Endodermal cell (in vitro differentiated cells): ENCODE measurements at regions not wholly inside any gene's neighbourhood (a gene's known extent, or its start where the extent isn't known, plus 50 kb on each side); places are given as distances from the start of the nearest gene placed in this dataset.

Source experiments
- DNase-seq: peaks from one replicate; pipeline ENCODE4 v3.0.0-alpha.2; 2017
- H3K27ac ChIP-seq: 2 replicates; pipeline ENCODE4 v1.5.1; 2013; ENCODE audit warnings: mild to moderate bottlenecking, low read depth, low read length, moderate library complexity
- H3K27me3 ChIP-seq: 2 replicates; pipeline ENCODE4 v1.6.1; 2013; ENCODE audit warnings: mild to moderate bottlenecking, low read length, moderate library complexity; ENCODE audit not compliant: insufficient read depth, control insufficient read depth, poor library complexity, severe bottlenecking
- H3K36me3 ChIP-seq: 2 replicates; pipeline ENCODE4 v1.7.0; 2013; ENCODE audit warnings: mild to moderate bottlenecking, low read length, moderate library complexity; ENCODE audit not compliant: control insufficient read depth, insufficient read depth
- H3K4me1 ChIP-seq: one replicate; pipeline ENCODE4 v1.7.0; 2013; ENCODE audit warnings: low read length; ENCODE audit not compliant: control insufficient read depth, insufficient read depth
- H3K4me3 ChIP-seq: 2 replicates; pipeline ENCODE4 v1.5.1; 2013; ENCODE audit warnings: mild to moderate bottlenecking, low read length, moderate library complexity
- H3K9ac ChIP-seq: 2 replicates; pipeline ENCODE4 v1.6.1; 2013; ENCODE audit warnings: mild to moderate bottlenecking, low read length, moderate library complexity; ENCODE audit not compliant: poor library complexity, severe bottlenecking; ENCODE audit errors: extremely low read depth
- H3K9me3 ChIP-seq: 2 replicates; pipeline ENCODE4 v1.6.1; 2013; ENCODE audit warnings: mild to moderate bottlenecking, low read length, moderate library complexity; ENCODE audit not compliant: control insufficient read depth
- H3K27ac Mint-ChIP-seq: 2 replicates; pipeline ENCODE4 v1.8.0; 2020; ENCODE audit warnings: mixed read lengths
- H3K27me3 Mint-ChIP-seq: 2 replicates; pipeline ENCODE4 v1.8.0; 2021; ENCODE audit warnings: mild to moderate bottlenecking, mixed read lengths; ENCODE audit not compliant: insufficient read depth
- H3K36me3 Mint-ChIP-seq: 2 replicates; pipeline ENCODE4 v1.8.0; 2020; ENCODE audit warnings: low read depth, mixed read lengths
- H3K4me1 Mint-ChIP-seq: 2 replicates; pipeline ENCODE4 v1.8.0; 2020; ENCODE audit warnings: mixed read lengths
- H3K4me3 Mint-ChIP-seq: 2 replicates; pipeline ENCODE4 v1.8.0; 2020; ENCODE audit warnings: mild to moderate bottlenecking, moderate library complexity, mixed read lengths
- H3K9me3 Mint-ChIP-seq: 2 replicates; pipeline ENCODE4 v1.8.0; 2020; ENCODE audit warnings: mild to moderate bottlenecking, mixed read lengths
- CTCF ChIP-seq: fragments of 200-600 bp; sonication (generic); conservative IDR thresholded peaks from 2 replicates; pipeline ENCODE4 v1.5.0; 2021; ENCODE audit warnings: antibody characterized with exemption, mild to moderate bottlenecking
- WGBS, 2 experiments: methylation state at CpG; one replicate each; pipeline versions ENCODE4 v1.1.5 to v1.1.7; 2013; ENCODE audit warnings: missing lambda C conversion rate in 2 of 2, mixed read lengths in 1 of 2; ENCODE audit not compliant: insufficient coverage in 1 of 2, insufficient read length in 1 of 2; 5-methylcytosine and 5-hydroxymethylcytosine counted together

GRCh38 chr22:48173773-48174160 is 1411.3 kb downstream of the TBC1D22A start:
- WGBS, 2 experiments, result 86 to 90% methylated on average over 7 of the region's 7 CpGs
- DNase-seq, result no peak
- Histone ChIP-seq H3K4me3 (no peak overlapping the region), H3K9ac (no peak overlapping the region), H3K9me3 (no peaks in the 10 kb centered on the region), H3K27ac (no peak overlapping the region), H3K4me1 (no peaks in the 10 kb centered on the region), H3K36me3 (no peaks in the 10 kb centered on the region), H3K27me3 (peaks cover 4% of the 10 kb centered on the region)
- Mint-ChIP-seq H3K4me3 (no peak overlapping the region), H3K36me3 (no peaks in the 10 kb centered on the region), H3K27me3 (peaks cover 2% of the 10 kb centered on the region), H3K4me1 (no peaks in the 10 kb centered on the region), H3K9me3 (no peaks in the 10 kb centered on the region), H3K27ac (no peak overlapping the region)
- TF ChIP-seq CTCF, result no peak

GRCh38 chr22:48173061-48173772 is 1410.8 kb downstream of the TBC1D22A start:
- 88 to 97% methylated on average over 13 to 19 of the region's 19 CpGs for WGBS, 2 experiments
- no peak for TF ChIP-seq CTCF
- H3K4me1 Mint-ChIP-seq, result no peaks in the 10 kb centered on the region

GRCh38 chr22:48171271-48171691 is 1408.8 kb downstream of the TBC1D22A start:
- H3K9ac ChIP-seq, result no peak overlapping the region
- Mint-ChIP-seq H3K36me3 (no peaks in the 10 kb centered on the region), H3K4me3 (no peak overlapping the region), H3K27me3 (no peaks in the 10 kb centered on the region), H3K4me1 (no peaks in the 10 kb centered on the region), H3K9me3 (no peaks in the 10 kb centered on the region), H3K27ac (no peak overlapping the region)
- no peaks in the 10 kb centered on the region for H3K36me3 ChIP-seq
- no peak for TF ChIP-seq CTCF
- H3K4me1 ChIP-seq, result no peaks in the 10 kb centered on the region
- peaks cover 4% of the 10 kb centered on the region for H3K27me3 ChIP-seq
- 62 to 71% methylated on average over 4 to 7 of the region's 7 CpGs for WGBS, 2 experiments
- H3K4me3 ChIP-seq, result no peak overlapping the region
- peak; percentile 74 for DNase-seq
- H3K9me3 ChIP-seq, result no peaks in the 10 kb centered on the region
- no peak overlapping the region for H3K27ac ChIP-seq

More at GRCh38 chr22:48173061-48173772, 1410.8 kb downstream of the TBC1D22A start:
- H3K27me3 ChIP-seq, result peaks cover 4% of the 10 kb centered on the region
- DNase-seq, result no peak
- no peaks in the 10 kb centered on the region for H3K4me1 ChIP-seq
- H3K27ac ChIP-seq, result no peak overlapping the region
- Mint-ChIP-seq H3K4me3 (no peak overlapping the region), H3K27me3 (no peaks in the 10 kb centered on the region), H3K9me3 (no peaks in the 10 kb centered on the region), H3K27ac (no peak overlapping the region), H3K36me3 (no peaks in the 10 kb centered on the region)
- H3K4me3 ChIP-seq, result no peak overlapping the region
- H3K9ac ChIP-seq, result no peak overlapping the region
- no peaks in the 10 kb centered on the region for H3K36me3 ChIP-seq
- H3K9me3 ChIP-seq, result no peaks in the 10 kb centered on the region
